ENCODE measurements at regions not wholly inside any gene's neighbourhood (a gene's known extent, or its start where the extent isn't known, plus 50 kb on each side); places are given as distances from the start of the nearest gene placed in this dataset.

DNA sequence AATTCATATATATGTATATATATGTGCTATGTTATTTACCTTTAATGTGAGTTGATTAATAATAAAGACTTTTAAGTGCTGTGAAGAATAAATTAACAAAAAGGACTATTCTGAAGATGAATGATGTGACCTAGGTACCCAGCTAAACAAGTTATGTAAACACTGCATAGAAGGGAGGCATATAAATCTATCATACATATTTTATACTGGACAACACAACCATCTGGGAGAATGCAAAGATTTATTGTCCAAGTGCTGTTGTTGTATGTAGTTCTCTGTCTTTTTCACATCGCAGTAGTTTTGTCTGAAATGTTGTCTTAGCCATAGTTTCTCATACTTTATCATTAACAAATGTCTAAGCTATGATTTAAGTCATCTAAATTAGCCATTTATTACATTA is 337.6 kb downstream of the PCDH18 start:
- TF ChIP-seq, protein P1, sequence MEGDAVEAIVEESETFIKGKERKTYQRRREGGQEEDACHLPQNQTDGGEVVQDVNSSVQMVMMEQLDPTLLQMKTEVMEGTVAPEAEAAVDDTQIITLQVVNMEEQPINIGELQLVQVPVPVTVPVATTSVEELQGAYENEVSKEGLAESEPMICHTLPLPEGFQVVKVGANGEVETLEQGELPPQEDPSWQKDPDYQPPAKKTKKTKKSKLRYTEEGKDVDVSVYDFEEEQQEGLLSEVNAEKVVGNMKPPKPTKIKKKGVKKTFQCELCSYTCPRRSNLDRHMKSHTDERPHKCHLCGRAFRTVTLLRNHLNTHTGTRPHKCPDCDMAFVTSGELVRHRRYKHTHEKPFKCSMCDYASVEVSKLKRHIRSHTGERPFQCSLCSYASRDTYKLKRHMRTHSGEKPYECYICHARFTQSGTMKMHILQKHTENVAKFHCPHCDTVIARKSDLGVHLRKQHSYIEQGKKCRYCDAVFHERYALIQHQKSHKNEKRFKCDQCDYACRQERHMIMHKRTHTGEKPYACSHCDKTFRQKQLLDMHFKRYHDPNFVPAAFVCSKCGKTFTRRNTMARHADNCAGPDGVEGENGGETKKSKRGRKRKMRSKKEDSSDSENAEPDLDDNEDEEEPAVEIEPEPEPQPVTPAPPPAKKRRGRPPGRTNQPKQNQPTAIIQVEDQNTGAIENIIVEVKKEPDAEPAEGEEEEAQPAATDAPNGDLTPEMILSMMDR (IDR thresholded peaks at IDR 0.05 in 2 of 3, conservative IDR thresholded peaks at IDR 0.05 in 1 of 3; ENCODE audit: borderline replicate concordance in 1 of 3, insufficient read depth in 1 of 3, low read depth in 2 of 3, low read length in 2 of 3), result no peak
- no peak for TF ChIP-seq EZH2 (IDR thresholded peaks at IDR 0.05)
- TF ChIP-seq RAD21 (IDR thresholded peaks at IDR 0.05; ENCODE audit: low read depth), result no peak
- TF ChIP-seq POLR2A (IDR thresholded peaks at IDR 0.05; ENCODE audit: borderline replicate concordance, extremely low read depth, insufficient read depth, insufficient read length), result no peak
- no peak for TF ChIP-seq POLR2AphosphoS5 (IDR thresholded peaks at IDR 0.05; ENCODE audit: low read depth, low read length)

Data from HCT116 (cell line).